CD14-positive monocyte (primary cell): ENCODE measurements at regions not wholly inside any gene's neighbourhood (a gene's known extent, or its start where the extent isn't known, plus 50 kb on each side); places are given as distances from the start of the nearest gene placed in this dataset.

Source experiments
- DNase-seq, 3 donors: peaks; one replicate each; pipeline ENCODE4 v3.0.0-alpha.2; 2011 to 2022
- H2AFZ ChIP-seq: 2 replicates; pipeline ENCODE4 v1.6.0; 2012; ENCODE audit warnings: mild to moderate bottlenecking, low read depth, low read length, inconsistent platforms; ENCODE audit not compliant: insufficient read depth, poor library complexity, severe bottlenecking
- H3K27ac ChIP-seq, 2 donors: 1 replicate in 1 of 2; 2 replicates in 1 of 2; pipeline ENCODE4 v1.5.1; 2012 to 2013; ENCODE audit warnings: low read length in 2 of 2, control low read depth in 1 of 2, inconsistent platforms in 1 of 2, low read depth in 1 of 2, mild to moderate bottlenecking in 1 of 2
- H3K27me3 ChIP-seq, 2 donors: one replicate each; pipeline versions ENCODE4 v1.6.0 to v1.6.1; 2011 to 2013; ENCODE audit warnings: low read length in 2 of 2; ENCODE audit not compliant: control insufficient read depth in 2 of 2, insufficient read depth in 2 of 2
- H3K36me3 ChIP-seq, 2 donors: replicated peaks in 1 of 2; 1 replicate in 1 of 2; 2 replicates in 1 of 2; pipeline versions ENCODE4 v1.5.1 to v1.6.1; 2012 to 2013; ENCODE audit warnings: low read length in 2 of 2, control low read depth in 1 of 2, inconsistent platforms in 1 of 2, mild to moderate bottlenecking in 1 of 2; ENCODE audit not compliant: insufficient read depth in 2 of 2, control insufficient read depth in 1 of 2
- H3K4me1 ChIP-seq, 2 donors: 1 replicate in 1 of 2; 2 replicates in 1 of 2; pipeline versions ENCODE4 v1.5.1 to v1.6.1; 2012 to 2013; ENCODE audit warnings: low read length in 2 of 2, control low read depth in 1 of 2, inconsistent platforms in 1 of 2, mild to moderate bottlenecking in 1 of 2, moderate library complexity in 1 of 2; ENCODE audit not compliant: insufficient read depth in 2 of 2, control insufficient read depth in 1 of 2
- H3K4me2 ChIP-seq: replicated peaks from 2 replicates; pipeline ENCODE3; 2012; ENCODE audit warnings: low read length, moderate library complexity, mild to moderate bottlenecking; ENCODE audit not compliant: poor library complexity, severe bottlenecking; ENCODE audit errors: extremely low read depth
- H3K4me3 ChIP-seq, 3 experiments: fragments of 200-600 bp in 1 of 3; sonication (generic) in 1 of 3; replicated peaks in 1 of 3; 1 replicate in 2 of 3; 2 replicates in 1 of 3; pipeline ENCODE4 v1.5.1; 2011 to 2013; ENCODE audit warnings: low read length in 3 of 3, mild to moderate bottlenecking in 3 of 3, control low read depth in 2 of 3, low read depth in 2 of 3, inconsistent platforms in 1 of 3, moderate library complexity in 1 of 3
- H3K79me2 ChIP-seq: 2 replicates; pipeline ENCODE4 v1.6.0; 2012; ENCODE audit warnings: mild to moderate bottlenecking, control low read depth, inconsistent platforms, low read length, moderate library complexity; ENCODE audit not compliant: insufficient read depth
- H3K9ac ChIP-seq: 2 replicates; pipeline ENCODE4 v1.6.0; 2017; ENCODE audit warnings: low read length, mild to moderate bottlenecking; ENCODE audit not compliant: insufficient read depth, poor library complexity, severe bottlenecking
- H3K9me3 ChIP-seq, 2 donors: replicated peaks in 1 of 2; 1 replicate in 1 of 2; 2 replicates in 1 of 2; pipeline versions ENCODE4 v1.5.1 to v1.6.1; 2012 to 2013; ENCODE audit warnings: low read length in 2 of 2, control low read depth in 1 of 2; ENCODE audit not compliant: control insufficient read depth in 1 of 2, insufficient read depth in 1 of 2
- H4K20me1 ChIP-seq: 2 replicates; pipeline ENCODE4 v1.6.0; 2012; ENCODE audit warnings: mild to moderate bottlenecking, low read length, control low read depth, moderate library complexity; ENCODE audit not compliant: insufficient read depth
- H3K27ac Mint-ChIP-seq, 7 donors: one replicate each; pipeline ENCODE4 v1.8.0; 2020; ENCODE audit warnings: mild to moderate bottlenecking in 7 of 7, mixed read lengths in 7 of 7, moderate library complexity in 6 of 7, inconsistent platforms in 2 of 7
- H3K27me3 Mint-ChIP-seq, 3 donors: one replicate each; pipeline ENCODE4 v1.8.0; 2021 to 2022; ENCODE audit warnings: low read depth in 3 of 3, mild to moderate bottlenecking in 3 of 3, mixed read lengths in 3 of 3, moderate library complexity in 3 of 3, inconsistent platforms in 1 of 3
- H3K36me3 Mint-ChIP-seq, 2 donors: one replicate each; pipeline ENCODE4 v1.8.0; 2020; ENCODE audit warnings: mixed read lengths in 2 of 2, inconsistent platforms in 1 of 2, mild to moderate bottlenecking in 1 of 2
- H3K4me1 Mint-ChIP-seq: one replicate; pipeline ENCODE4 v1.8.0; 2020; ENCODE audit warnings: mild to moderate bottlenecking, mixed read lengths
- H3K4me3 Mint-ChIP-seq, 2 donors: one replicate each; pipeline ENCODE4 v1.8.0; 2020; ENCODE audit warnings: mild to moderate bottlenecking in 2 of 2, mixed read lengths in 2 of 2, moderate library complexity in 1 of 2
- H3K9me3 Mint-ChIP-seq, 7 donors: one replicate each; pipeline ENCODE4 v1.8.0; 2020 to 2022; ENCODE audit warnings: mixed read lengths in 7 of 7, mild to moderate bottlenecking in 6 of 7, moderate library complexity in 6 of 7, inconsistent platforms in 2 of 7
- WGBS: methylation state at CpG from one replicate; pipeline ENCODE4 v1.1.5; 2013; ENCODE audit warnings: missing lambda C conversion rate; ENCODE audit not compliant: insufficient coverage; 5-methylcytosine and 5-hydroxymethylcytosine counted together
- intact Hi-C, 2 donors: fragments of 100-400 bp; cut with micrococcal nuclease; formaldehyde crosslinking; loops; one replicate each; pipeline versions ENCODE4 v1.15.0 to v1.15.1; 2023
- TF ChIP-seq, protein P1 (sequence below): fragments of 200-600 bp; IDR thresholded peaks from one replicate; pipeline ENCODE4 v1.8.0; 2022; ENCODE audit warnings: antibody characterized with exemption, mild to moderate bottlenecking

DNA sequence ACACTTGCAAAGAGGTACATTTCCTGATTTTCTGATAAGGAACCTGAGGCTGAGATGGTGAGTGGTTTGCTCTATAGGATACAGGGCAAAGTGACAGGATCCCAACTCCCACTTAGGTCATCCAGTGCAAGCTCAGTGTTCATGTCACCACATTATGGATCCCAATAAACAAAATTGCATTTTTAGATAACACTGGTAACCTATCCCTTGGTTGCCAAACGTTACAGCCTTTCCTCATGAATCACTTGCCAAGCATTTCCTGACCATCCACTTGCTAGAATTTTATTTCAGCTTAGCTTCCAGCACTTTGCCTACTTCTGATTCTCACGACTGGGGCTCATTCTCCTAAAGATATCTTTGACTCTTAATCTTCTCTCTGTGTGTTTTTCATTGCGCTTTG lies 131.4 kb upstream of the ODAD2 start:
- H3K4me3 ChIP-seq = no peak overlapping the region
- TF ChIP-seq, protein P1, sequence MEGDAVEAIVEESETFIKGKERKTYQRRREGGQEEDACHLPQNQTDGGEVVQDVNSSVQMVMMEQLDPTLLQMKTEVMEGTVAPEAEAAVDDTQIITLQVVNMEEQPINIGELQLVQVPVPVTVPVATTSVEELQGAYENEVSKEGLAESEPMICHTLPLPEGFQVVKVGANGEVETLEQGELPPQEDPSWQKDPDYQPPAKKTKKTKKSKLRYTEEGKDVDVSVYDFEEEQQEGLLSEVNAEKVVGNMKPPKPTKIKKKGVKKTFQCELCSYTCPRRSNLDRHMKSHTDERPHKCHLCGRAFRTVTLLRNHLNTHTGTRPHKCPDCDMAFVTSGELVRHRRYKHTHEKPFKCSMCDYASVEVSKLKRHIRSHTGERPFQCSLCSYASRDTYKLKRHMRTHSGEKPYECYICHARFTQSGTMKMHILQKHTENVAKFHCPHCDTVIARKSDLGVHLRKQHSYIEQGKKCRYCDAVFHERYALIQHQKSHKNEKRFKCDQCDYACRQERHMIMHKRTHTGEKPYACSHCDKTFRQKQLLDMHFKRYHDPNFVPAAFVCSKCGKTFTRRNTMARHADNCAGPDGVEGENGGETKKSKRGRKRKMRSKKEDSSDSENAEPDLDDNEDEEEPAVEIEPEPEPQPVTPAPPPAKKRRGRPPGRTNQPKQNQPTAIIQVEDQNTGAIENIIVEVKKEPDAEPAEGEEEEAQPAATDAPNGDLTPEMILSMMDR = no peak
- no peaks in the 10 kb centered on the region for H3K79me2 ChIP-seq
- Mint-ChIP-seq H3K27ac (no peak overlapping the region), H3K4me3 (no peak overlapping the region), H3K4me1 (no peaks in the 10 kb centered on the region), H3K27me3 (peaks cover 0 to 2% (median 0%) of the 10 kb centered on the region in 3 donors), H3K9me3 (peaks cover 3 to 14% (median 6%) of the 10 kb centered on the region in 7 donors), H3K36me3 (peaks cover 56 to 73% of the 10 kb centered on the region in 2 donors)
- H3K27me3 ChIP-seq = no peaks in the 10 kb centered on the region
- WGBS = 70% methylated on average over 1 of the region's 3 CpGs
- no peak overlapping the region for H2AFZ ChIP-seq
- intact Hi-C loops = no loop called here
- no peak overlapping the region for H3K4me2 ChIP-seq
- H3K9me3 ChIP-seq = peaks cover 4 to 7% of the 10 kb centered on the region in 2 donors
- H3K9ac ChIP-seq = no peak overlapping the region
- peaks cover 9% of the 10 kb centered on the region for H4K20me1 ChIP-seq
- H3K36me3 ChIP-seq = peaks cover 35 to 69% of the 10 kb centered on the region in 2 donors
- DNase-seq = no peak
- no peaks in the 10 kb centered on the region for H3K4me1 ChIP-seq
- H3K27ac ChIP-seq = no peak overlapping the region

DNA sequence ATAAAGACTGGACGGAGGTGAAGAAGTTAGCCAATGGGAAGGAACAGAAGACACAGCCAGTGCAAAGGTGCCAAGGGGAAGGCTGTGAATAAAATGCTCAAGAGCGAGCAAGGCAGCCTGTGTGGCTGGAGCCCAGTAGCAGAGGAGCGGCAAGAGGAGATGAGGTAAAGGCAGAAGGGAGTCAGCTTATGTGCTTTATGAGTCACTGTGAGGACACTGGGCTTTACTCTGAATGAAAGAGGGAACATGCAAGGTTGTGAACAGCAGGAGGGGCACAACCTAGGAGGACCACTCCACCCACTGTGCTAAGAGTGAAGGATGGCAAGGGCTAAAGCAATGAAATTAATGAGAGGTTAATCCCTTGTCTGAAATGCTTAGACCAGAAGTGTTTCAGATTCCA lies 129.0 kb upstream of the ODAD2 start:
- DNase-seq = no peak
- peaks cover 9% of the 10 kb centered on the region for H4K20me1 ChIP-seq
- H3K27me3 Mint-ChIP-seq = peaks cover 0 to 2% (median 0%) of the 10 kb centered on the region in 3 donors
- H3K4me3 Mint-ChIP-seq = no peak overlapping the region
- 100% methylated on average over 3 of the region's 3 CpGs for WGBS
- H3K27ac Mint-ChIP-seq = no peak overlapping the region
- no peak overlapping the region for H3K4me3 ChIP-seq
- H3K27me3 ChIP-seq = no peaks in the 10 kb centered on the region
- H3K79me2 ChIP-seq = no peaks in the 10 kb centered on the region
- no peaks in the 10 kb centered on the region for H3K4me1 Mint-ChIP-seq
- peaks cover 0 to 7% of the 10 kb centered on the region in 2 donors for H3K9me3 ChIP-seq
- no peak overlapping the region for H3K4me2 ChIP-seq
- TF ChIP-seq, protein P1 = no peak
- H3K9me3 Mint-ChIP-seq = peaks cover 0 to 7% (median 3%) of the 10 kb centered on the region in 7 donors
- H3K36me3 ChIP-seq = peaks cover 52 to 71% of the 10 kb centered on the region in 2 donors
- no peak overlapping the region for H3K27ac ChIP-seq
- intact Hi-C loops = no loop called here
- peaks cover 62 to 77% of the 10 kb centered on the region in 2 donors for H3K36me3 Mint-ChIP-seq
- H3K4me1 ChIP-seq = no peaks in the 10 kb centered on the region
- H2AFZ ChIP-seq = no peak overlapping the region
- H3K9ac ChIP-seq = no peak overlapping the region
